K562 (cell line): ENCODE measurements at regions not wholly inside any gene's neighbourhood (a gene's known extent, or its start where the extent isn't known, plus 50 kb on each side); places are given as distances from the start of the nearest gene placed in this dataset.

Experiments
- BRCA1 ChIP-seq, 2 experiments: fragments of 450-650 bp in 1 of 2; sonication (generic) in 1 of 2; formaldehyde crosslinking in 1 of 2; IDR thresholded peaks; 2 replicates each; pipeline versions ENCODE4 v1.5.0 to v1.6.1; 2017 to 2020; ENCODE audit warnings: mild to moderate bottlenecking in 1 of 2, missing genetic modification reagents in 1 of 2
- DMBX1 ChIP-seq: fragments of 250-450 bp; sonication (Bioruptor Pico); IDR thresholded peaks from 2 replicates; pipeline ENCODE4 v1.8.0; 2022; ENCODE audit warnings: inconsistent platforms, mild to moderate bottlenecking, moderate library complexity, borderline replicate concordance
- FOXM1 ChIP-seq, 2 experiments: fragments of 450-650 bp in 1 of 2; sonication (generic) in 1 of 2; formaldehyde crosslinking in 1 of 2; IDR thresholded peaks; 2 replicates each; pipeline versions ENCODE4 v1.6.1 to v1.9.0; 2017 to 2022; ENCODE audit warnings: low read depth in 2 of 2, mild to moderate bottlenecking in 2 of 2, missing genetic modification reagents in 1 of 2, moderate library complexity in 1 of 2
- GABPB2 ChIP-seq: fragments of 250-450 bp; sonication (Bioruptor Pico); conservative IDR thresholded peaks from 2 replicates; pipeline ENCODE4 v1.5.1; 2021; ENCODE audit warnings: mild to moderate bottlenecking
- KAT8 ChIP-seq: fragments of 450-650 bp; IDR thresholded peaks from 2 replicates; pipeline ENCODE4 v1.6.1; 2016; ENCODE audit warnings: low read depth, mild to moderate bottlenecking
- KLF13 ChIP-seq: fragments of 450-650 bp; IDR thresholded peaks from 2 replicates; pipeline ENCODE4 v1.6.1; 2016; ENCODE audit warnings: missing genetic modification characterization, low read depth, mild to moderate bottlenecking, missing compliant biosample characterization, moderate library complexity, borderline replicate concordance
- MCM3 ChIP-seq: fragments of 450-650 bp; IDR thresholded peaks from 2 replicates; pipeline ENCODE4 v1.6.1; 2016
- MEF2D ChIP-seq: conservative IDR thresholded peaks from 2 replicates; pipeline ENCODE4 v1.6.1; 2016; ENCODE audit warnings: low read depth, missing genetic modification characterization, missing compliant biosample characterization
- NCOA4 ChIP-seq: fragments of 450-650 bp; IDR thresholded peaks from 2 replicates; pipeline ENCODE4 v1.6.1; 2018; ENCODE audit warnings: mild to moderate bottlenecking; ENCODE audit not compliant: partially characterized antibody
- NELFE ChIP-seq: IDR thresholded peaks from 2 replicates; pipeline ENCODE4 v1.6.1; 2011; ENCODE audit warnings: mild to moderate bottlenecking; ENCODE audit not compliant: insufficient read depth, insufficient read length
- NFE2L1 ChIP-seq: fragments of 450-650 bp; IDR thresholded peaks from 2 replicates; pipeline ENCODE4 v1.6.1; 2016; ENCODE audit warnings: missing genetic modification characterization, low read depth, mild to moderate bottlenecking, missing compliant biosample characterization, moderate library complexity, borderline replicate concordance
- NONO ChIP-seq, 2 experiments: fragments of 200-400 bp in 1 of 2; fragments of 450-650 bp in 1 of 2; formaldehyde crosslinking in 1 of 2; IDR thresholded peaks; 2 replicates each; pipeline ENCODE4 v1.6.1; 2017; ENCODE audit warnings: low read depth in 2 of 2, mild to moderate bottlenecking in 2 of 2, moderate library complexity in 2 of 2, low read length in 1 of 2
- PCBP2 ChIP-seq: fragments of 200-400 bp; formaldehyde crosslinking; IDR thresholded peaks from 2 replicates; pipeline ENCODE4 v1.6.1; 2018; ENCODE audit warnings: low read length, low read depth, mild to moderate bottlenecking, moderate library complexity; ENCODE audit not compliant: poor library complexity, severe bottlenecking
- RBM22 ChIP-seq: fragments of 200-400 bp; formaldehyde crosslinking; IDR thresholded peaks from 2 replicates; pipeline ENCODE4 v1.6.1; 2018; ENCODE audit warnings: low read length, low read depth; ENCODE audit not compliant: poor library complexity, severe bottlenecking
- RBM39 ChIP-seq: fragments of 200-400 bp; formaldehyde crosslinking; optimal IDR thresholded peaks from 2 replicates; pipeline ENCODE3; 2018; ENCODE audit warnings: low read depth, low read length
- SAP30 ChIP-seq: fragments of 200-600 bp; sonication (generic); IDR thresholded peaks from 2 replicates; pipeline ENCODE4 v1.6.1; 2012; ENCODE audit warnings: borderline replicate concordance, low read depth, mild to moderate bottlenecking, moderate library complexity, low read length, control low read depth, inconsistent platforms; ENCODE audit not compliant: insufficient read depth, poor library complexity, severe bottlenecking
- SMARCA4 ChIP-seq: fragments of 450-650 bp; IDR thresholded peaks from 2 replicates; pipeline ENCODE4 v1.6.1; 2016
- SNRNP70 ChIP-seq: fragments of 200-400 bp; formaldehyde crosslinking; optimal IDR thresholded peaks from 2 replicates; pipeline ENCODE3; 2017; ENCODE audit warnings: low read depth, low read length
- TOE1 ChIP-seq, 2 experiments: fragments of 450-650 bp in 1 of 2; sonication (generic) in 1 of 2; formaldehyde crosslinking in 1 of 2; IDR thresholded peaks; 2 replicates each; pipeline versions ENCODE4 v1.7.1 to v1.8.0; 2016 to 2022; ENCODE audit warnings: borderline replicate concordance in 2 of 2, mild to moderate bottlenecking in 2 of 2, antibody characterized with exemption in 1 of 2, inconsistent platforms in 1 of 2, low read depth in 1 of 2, missing genetic modification reagents in 1 of 2, moderate library complexity in 1 of 2
- TRIM28 ChIP-seq: fragments of 450-650 bp; IDR thresholded peaks from 2 replicates; pipeline ENCODE4 v1.6.1; 2017
- ZC3H4 ChIP-seq: sonication (generic); formaldehyde crosslinking; IDR thresholded peaks from 2 replicates; pipeline ENCODE4 v1.9.0; 2021; ENCODE audit warnings: missing genetic modification reagents, borderline replicate concordance
- ZNF239 ChIP-seq: fragments of 250-450 bp; sonication (Bioruptor Pico); IDR thresholded peaks from 2 replicates; pipeline ENCODE4 v1.4.0; 2020; ENCODE audit warnings: mild to moderate bottlenecking
- ZNF699 ChIP-seq: fragments of 250-450 bp; sonication (Bioruptor Pico); IDR thresholded peaks from 2 replicates; pipeline ENCODE4 v1.8.0; 2021; ENCODE audit warnings: mild to moderate bottlenecking, moderate library complexity; ENCODE audit not compliant: insufficient replicate concordance
- ZSCAN29 ChIP-seq: fragments of 450-650 bp; IDR thresholded peaks from 2 replicates; pipeline ENCODE4 v1.6.1; 2017
- TF ChIP-seq, protein P1 (sequence below): sonication (generic); formaldehyde crosslinking; IDR thresholded peaks from 2 replicates; pipeline ENCODE4 v1.8.0; 2023; ENCODE audit warnings: mild to moderate bottlenecking, missing genetic modification reagents

DNA sequence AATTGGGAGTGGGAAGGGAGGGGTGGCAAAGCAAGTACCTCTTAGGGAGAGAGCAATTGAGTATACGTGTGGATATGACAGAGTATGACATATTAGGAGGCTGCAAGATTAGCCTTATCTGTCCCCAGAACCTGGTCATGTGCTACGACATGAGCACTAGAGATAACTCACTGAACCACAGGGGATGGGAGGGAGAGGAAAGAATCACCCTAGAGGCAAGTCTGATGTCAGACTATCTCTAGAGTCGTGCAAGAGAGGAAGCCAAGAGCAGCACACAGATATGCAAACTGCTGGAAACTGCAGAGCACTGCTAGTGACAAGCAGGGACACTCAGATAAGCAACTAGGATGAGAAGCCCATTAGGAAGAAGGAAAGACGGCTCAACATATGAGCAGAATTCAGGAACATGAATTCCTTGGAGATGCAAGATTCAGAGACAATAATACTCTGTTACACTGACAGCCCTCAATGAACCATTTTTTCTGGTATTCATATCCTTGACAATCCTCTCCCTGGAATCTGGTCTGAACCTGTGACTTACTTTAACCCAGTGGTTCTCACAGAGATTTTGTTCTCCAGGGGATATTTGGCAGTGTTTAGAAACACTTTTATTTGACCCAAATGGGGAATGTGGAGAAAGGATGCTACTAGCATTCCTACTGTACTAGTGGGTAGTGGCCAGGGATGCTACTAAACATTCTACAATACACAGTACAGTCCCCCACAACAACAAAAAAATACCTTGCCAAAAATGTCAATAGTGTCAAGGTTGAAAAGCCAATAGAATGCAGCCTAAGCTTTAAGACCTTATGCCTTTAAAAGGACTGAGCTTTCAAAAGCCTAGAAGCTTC, 84.0 kb upstream of the BMP2K start (continued):
- TF ChIP-seq, protein P1, sequence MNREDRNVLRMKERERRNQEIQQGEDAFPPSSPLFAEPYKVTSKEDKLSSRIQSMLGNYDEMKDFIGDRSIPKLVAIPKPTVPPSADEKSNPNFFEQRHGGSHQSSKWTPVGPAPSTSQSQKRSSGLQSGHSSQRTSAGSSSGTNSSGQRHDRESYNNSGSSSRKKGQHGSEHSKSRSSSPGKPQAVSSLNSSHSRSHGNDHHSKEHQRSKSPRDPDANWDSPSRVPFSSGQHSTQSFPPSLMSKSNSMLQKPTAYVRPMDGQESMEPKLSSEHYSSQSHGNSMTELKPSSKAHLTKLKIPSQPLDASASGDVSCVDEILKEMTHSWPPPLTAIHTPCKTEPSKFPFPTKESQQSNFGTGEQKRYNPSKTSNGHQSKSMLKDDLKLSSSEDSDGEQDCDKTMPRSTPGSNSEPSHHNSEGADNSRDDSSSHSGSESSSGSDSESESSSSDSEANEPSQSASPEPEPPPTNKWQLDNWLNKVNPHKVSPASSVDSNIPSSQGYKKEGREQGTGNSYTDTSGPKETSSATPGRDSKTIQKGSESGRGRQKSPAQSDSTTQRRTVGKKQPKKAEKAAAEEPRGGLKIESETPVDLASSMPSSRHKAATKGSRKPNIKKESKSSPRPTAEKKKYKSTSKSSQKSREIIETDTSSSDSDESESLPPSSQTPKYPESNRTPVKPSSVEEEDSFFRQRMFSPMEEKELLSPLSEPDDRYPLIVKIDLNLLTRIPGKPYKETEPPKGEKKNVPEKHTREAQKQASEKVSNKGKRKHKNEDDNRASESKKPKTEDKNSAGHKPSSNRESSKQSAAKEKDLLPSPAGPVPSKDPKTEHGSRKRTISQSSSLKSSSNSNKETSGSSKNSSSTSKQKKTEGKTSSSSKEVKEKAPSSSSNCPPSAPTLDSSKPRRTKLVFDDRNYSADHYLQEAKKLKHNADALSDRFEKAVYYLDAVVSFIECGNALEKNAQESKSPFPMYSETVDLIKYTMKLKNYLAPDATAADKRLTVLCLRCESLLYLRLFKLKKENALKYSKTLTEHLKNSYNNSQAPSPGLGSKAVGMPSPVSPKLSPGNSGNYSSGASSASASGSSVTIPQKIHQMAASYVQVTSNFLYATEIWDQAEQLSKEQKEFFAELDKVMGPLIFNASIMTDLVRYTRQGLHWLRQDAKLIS: peak; percentile 80
- TF ChIP-seq GABPB2 (CRISPR knock-in tag) (no peak), NCOA4 (peak; percentile 90), PCBP2 (no peak), RBM39 (peak; percentile 86), SAP30 (no peak), ZSCAN29 (no peak), KAT8 (no peak), ZC3H4 (CRISPR knock-in tag) (no peak), NELFE (no peak), NONO (IDR thresholded peaks at IDR 0.05; ENCODE audit: low read depth in 2 of 2, low read length in 1 of 2) (peak in 1 of 2 experiments; percentile 97; a peak in 2 of 4 replicates), DMBX1 (CRISPR knock-in tag) (peak; percentile 96), TOE1 (IDR thresholded peaks at IDR 0.05; ENCODE audit: borderline replicate concordance) (peak; percentile 96), TOE1 (CRISPR knock-in tag; IDR thresholded peaks at IDR 0.05; ENCODE audit: borderline replicate concordance, low read depth) (no peak), NFE2L1 (no peak), MCM3 (no peak), ZNF239 (CRISPR knock-in tag) (peak; percentile 83; the same call in 1 of the 2 replicates), MEF2D (tag) (peak; percentile 96), ZNF699 (CRISPR knock-in tag) (no peak), TRIM28 (no peak), SNRNP70 (no peak), FOXM1 (IDR thresholded peaks at IDR 0.05; ENCODE audit: low read depth) (peak; percentile 99), FOXM1 (CRISPR knock-in tag; IDR thresholded peaks at IDR 0.05; ENCODE audit: low read depth) (no peak), KLF13 (tag) (no peak; the same call in 1 of the 2 replicates), RBM22 (no peak), SMARCA4 (peak; percentile 100), BRCA1 (IDR thresholded peaks at IDR 0.05) (no peak), BRCA1 (CRISPR knock-in tag; IDR thresholded peaks at IDR 0.05) (no peak)
